GM13977 (cell line): ENCODE measurements at regions not wholly inside any gene's neighbourhood (a gene's known extent, or its start where the extent isn't known, plus 50 kb on each side); places are given as distances from the start of the nearest gene placed in this dataset.

ENCODE experiments used
- DNase-seq: peaks from one replicate; pipeline ENCODE4 v3.0.0; 2012; ENCODE audit warnings: low spot score
- in situ Hi-C: fragments of 300-500 bp; cut with MboI; formaldehyde crosslinking; loops from one replicate; pipeline ENCODE4 v1.12.0; 2022; ENCODE audit warnings: low sequenced_read_pairs, low pct_unique_long_range_greater_than_20kb, mixed read lengths, inconsistent platforms; ENCODE audit not compliant: unreplicated experiment
- TF ChIP-seq, protein P1 (sequence below): IDR thresholded peaks from 2 replicates; pipeline ENCODE4 v1.5.1; 2012; ENCODE audit warnings: mild to moderate bottlenecking, control low read depth; ENCODE audit not compliant: insufficient read depth; ENCODE audit errors: extremely low read depth, missing control alignments

DNA sequence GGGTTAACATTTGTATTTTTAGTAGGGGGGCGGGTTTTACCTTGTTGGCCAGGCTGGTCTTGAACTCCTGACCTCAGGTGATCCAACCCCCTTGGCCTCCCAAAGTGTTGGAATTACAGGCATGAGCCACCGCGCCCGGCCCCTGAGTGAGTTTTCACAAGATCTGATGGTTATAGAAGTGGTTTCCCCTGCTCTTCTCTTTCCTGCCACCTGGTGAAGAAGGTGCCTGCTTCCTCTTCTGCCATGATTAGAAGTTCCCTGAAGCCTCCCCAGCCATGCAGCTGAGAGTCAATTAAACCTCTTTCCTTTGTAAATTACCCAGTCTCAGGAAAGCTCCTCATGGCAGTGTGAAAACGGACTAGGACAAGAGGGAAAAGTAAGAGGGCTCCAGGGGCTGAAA is 259.1 kb upstream of the PLET1 start:
- no peak for DNase-seq
- in situ Hi-C loops, result no loop called here
- TF ChIP-seq, protein P1, sequence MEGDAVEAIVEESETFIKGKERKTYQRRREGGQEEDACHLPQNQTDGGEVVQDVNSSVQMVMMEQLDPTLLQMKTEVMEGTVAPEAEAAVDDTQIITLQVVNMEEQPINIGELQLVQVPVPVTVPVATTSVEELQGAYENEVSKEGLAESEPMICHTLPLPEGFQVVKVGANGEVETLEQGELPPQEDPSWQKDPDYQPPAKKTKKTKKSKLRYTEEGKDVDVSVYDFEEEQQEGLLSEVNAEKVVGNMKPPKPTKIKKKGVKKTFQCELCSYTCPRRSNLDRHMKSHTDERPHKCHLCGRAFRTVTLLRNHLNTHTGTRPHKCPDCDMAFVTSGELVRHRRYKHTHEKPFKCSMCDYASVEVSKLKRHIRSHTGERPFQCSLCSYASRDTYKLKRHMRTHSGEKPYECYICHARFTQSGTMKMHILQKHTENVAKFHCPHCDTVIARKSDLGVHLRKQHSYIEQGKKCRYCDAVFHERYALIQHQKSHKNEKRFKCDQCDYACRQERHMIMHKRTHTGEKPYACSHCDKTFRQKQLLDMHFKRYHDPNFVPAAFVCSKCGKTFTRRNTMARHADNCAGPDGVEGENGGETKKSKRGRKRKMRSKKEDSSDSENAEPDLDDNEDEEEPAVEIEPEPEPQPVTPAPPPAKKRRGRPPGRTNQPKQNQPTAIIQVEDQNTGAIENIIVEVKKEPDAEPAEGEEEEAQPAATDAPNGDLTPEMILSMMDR, result no peak

DNA sequence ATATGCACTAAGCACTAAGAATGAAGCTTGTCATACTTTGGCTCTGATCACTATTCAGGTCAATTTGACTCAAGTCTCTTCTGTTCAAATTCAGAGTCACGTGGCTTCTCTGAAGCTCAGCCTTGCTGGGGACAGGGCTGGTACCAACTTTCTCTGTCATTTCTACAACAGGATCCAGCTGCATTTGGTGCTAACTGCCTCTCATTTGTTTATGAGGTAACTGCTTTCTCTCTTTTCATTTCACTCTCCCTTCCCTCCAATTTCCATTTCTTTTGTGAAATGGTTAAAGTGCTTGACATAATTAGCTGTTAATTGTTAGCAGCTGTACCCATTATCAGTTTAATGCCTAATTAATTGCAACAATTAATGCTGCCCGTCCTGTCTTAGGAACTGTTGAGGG is 259.7 kb upstream of the PLET1 start:
- no peak for DNase-seq
- in situ Hi-C loops, result no loop called here
- TF ChIP-seq, protein P1, result no peak

DNA sequence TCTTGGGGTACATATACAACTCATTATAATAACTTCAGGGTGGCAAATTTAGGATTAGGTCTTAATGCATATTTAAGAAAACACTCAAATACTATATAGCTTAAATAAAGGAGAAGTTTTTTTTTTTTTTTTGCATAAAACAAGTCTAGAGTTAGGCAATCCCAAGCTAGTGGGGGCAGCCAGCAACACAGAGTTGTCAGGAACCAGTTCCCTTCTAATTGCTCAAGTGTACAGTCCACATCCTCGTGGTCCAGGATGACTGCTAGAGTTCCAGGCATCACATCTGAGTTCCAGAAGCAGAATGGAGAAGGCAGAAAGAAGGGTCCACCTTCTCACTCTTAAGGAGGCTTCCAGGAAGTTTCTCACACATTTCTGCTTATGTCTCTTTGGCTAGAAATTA is 261.9 kb upstream of the PLET1 start:
- TF ChIP-seq, protein P1, result no peak
- in situ Hi-C loops, result no loop called here
- no peak for DNase-seq

GRCh38 chr11:112523031-112523430 is 262.4 kb upstream of the PLET1 start:
- TF ChIP-seq, protein P1, result no peak
- in situ Hi-C loops, result no loop called here
- no peak for DNase-seq

- in situ Hi-C loops, result no loop called here
- TF ChIP-seq, protein P1, result no peak
- no peak for DNase-seq
Observed at GRCh38 chr11:112523477-112523876, 262.8 kb upstream of the PLET1 start.

GRCh38 chr11:112523951-112524350 is 263.3 kb upstream of the PLET1 start:
- no peak for DNase-seq
- TF ChIP-seq, protein P1, result no peak
- in situ Hi-C loops, result no loop called here

- TF ChIP-seq, protein P1, result no peak
- in situ Hi-C loops, result no loop called here
- no peak for DNase-seq
Observed at GRCh38 chr11:112524798-112525197, 264.1 kb upstream of the PLET1 start.
